ENCODE measurements at regions not wholly inside any gene's neighbourhood (a gene's known extent, or its start where the extent isn't known, plus 50 kb on each side); places are given as distances from the start of the nearest gene placed in this dataset.

DNA sequence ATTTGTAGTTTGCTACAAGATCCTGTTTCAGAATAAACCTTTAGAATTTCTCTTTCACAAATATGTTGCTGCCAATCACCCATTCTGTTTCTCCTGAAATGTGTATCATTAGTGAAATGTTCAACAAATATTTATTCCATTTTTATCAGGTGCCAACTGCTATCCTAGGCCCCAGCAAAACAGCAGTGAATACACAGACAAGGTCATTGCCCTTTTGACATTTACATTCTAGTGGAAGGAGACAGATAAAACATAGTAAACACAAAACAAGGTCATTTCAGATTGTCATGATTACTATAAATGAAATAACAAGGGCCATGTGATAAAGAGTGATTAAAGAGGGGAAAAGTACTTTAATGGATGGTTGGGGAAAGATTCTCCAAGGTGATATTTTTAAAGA is 404.8 kb upstream of the PHF14 start:
- peaks cover 2% of the 10 kb centered on the region; the same call in 1 of the 2 replicates for H3K9me3 ChIP-seq (ENCODE audit: control insufficient read depth, insufficient read depth, low read length)
- H3K4me2 ChIP-seq (ENCODE audit: low read depth, low read length), result no peak overlapping the region
- TF ChIP-seq NFE2L2 (IDR thresholded peaks at IDR 0.05; ENCODE audit: low read depth, low read length) (no peak), FOS (IDR thresholded peaks at IDR 0.05; ENCODE audit: low read depth, low read length) (no peak), SMC3 (IDR thresholded peaks at IDR 0.05; ENCODE audit: low read depth, low read length) (no peak), RCOR1 (IDR thresholded peaks at IDR 0.05; ENCODE audit: insufficient replicate concordance, low read length) (no peak), POLR2A (IDR thresholded peaks at IDR 0.05; ENCODE audit: low read depth, low read length) (no peak), MXI1 (IDR thresholded peaks at IDR 0.05; ENCODE audit: borderline replicate concordance, low read depth, low read length) (no peak), BHLHE40 (IDR thresholded peaks at IDR 0.05; ENCODE audit: low read depth, low read length) (no peak), RAD21 (IDR thresholded peaks at IDR 0.05; ENCODE audit: low read length) (no peak), CHD1 (IDR thresholded peaks at IDR 0.05; ENCODE audit: low read depth, low read length) (no peak), RFX5 (IDR thresholded peaks at IDR 0.05; ENCODE audit: low read depth, low read length) (no peak), MAFK (IDR thresholded peaks at IDR 0.05; ENCODE audit: low read depth, low read length) (no peak), MAZ (IDR thresholded peaks at IDR 0.05; ENCODE audit: borderline replicate concordance, low read depth, low read length) (no peak), CEBPB (IDR thresholded peaks at IDR 0.05; ENCODE audit: low read depth, low read length) (no peak)
- TF ChIP-seq, protein P1, sequence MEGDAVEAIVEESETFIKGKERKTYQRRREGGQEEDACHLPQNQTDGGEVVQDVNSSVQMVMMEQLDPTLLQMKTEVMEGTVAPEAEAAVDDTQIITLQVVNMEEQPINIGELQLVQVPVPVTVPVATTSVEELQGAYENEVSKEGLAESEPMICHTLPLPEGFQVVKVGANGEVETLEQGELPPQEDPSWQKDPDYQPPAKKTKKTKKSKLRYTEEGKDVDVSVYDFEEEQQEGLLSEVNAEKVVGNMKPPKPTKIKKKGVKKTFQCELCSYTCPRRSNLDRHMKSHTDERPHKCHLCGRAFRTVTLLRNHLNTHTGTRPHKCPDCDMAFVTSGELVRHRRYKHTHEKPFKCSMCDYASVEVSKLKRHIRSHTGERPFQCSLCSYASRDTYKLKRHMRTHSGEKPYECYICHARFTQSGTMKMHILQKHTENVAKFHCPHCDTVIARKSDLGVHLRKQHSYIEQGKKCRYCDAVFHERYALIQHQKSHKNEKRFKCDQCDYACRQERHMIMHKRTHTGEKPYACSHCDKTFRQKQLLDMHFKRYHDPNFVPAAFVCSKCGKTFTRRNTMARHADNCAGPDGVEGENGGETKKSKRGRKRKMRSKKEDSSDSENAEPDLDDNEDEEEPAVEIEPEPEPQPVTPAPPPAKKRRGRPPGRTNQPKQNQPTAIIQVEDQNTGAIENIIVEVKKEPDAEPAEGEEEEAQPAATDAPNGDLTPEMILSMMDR (conservative IDR thresholded peaks at IDR 0.05; ENCODE audit: low read depth, low read length), result no peak
- TF ChIP-seq, protein P2, sequence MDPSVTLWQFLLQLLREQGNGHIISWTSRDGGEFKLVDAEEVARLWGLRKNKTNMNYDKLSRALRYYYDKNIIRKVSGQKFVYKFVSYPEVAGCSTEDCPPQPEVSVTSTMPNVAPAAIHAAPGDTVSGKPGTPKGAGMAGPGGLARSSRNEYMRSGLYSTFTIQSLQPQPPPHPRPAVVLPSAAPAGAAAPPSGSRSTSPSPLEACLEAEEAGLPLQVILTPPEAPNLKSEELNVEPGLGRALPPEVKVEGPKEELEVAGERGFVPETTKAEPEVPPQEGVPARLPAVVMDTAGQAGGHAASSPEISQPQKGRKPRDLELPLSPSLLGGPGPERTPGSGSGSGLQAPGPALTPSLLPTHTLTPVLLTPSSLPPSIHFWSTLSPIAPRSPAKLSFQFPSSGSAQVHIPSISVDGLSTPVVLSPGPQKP (IDR thresholded peaks at IDR 0.05; ENCODE audit: borderline replicate concordance, low read depth, low read length), result no peak
- TF ChIP-seq, protein P3, sequence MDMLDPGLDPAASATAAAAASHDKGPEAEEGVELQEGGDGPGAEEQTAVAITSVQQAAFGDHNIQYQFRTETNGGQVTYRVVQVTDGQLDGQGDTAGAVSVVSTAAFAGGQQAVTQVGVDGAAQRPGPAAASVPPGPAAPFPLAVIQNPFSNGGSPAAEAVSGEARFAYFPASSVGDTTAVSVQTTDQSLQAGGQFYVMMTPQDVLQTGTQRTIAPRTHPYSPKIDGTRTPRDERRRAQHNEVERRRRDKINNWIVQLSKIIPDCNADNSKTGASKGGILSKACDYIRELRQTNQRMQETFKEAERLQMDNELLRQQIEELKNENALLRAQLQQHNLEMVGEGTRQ (IDR thresholded peaks at IDR 0.05; ENCODE audit: low read depth, low read length), result no peak
- no peak overlapping the region for H3K56ac ChIP-seq (ENCODE audit: extremely low read depth, insufficient read depth, low read length)
- no peak overlapping the region for H3K4me3 ChIP-seq (ENCODE audit: insufficient read depth, low read depth, low read length)
- in situ Hi-C loops (cut with MboI; ENCODE audit: low sequenced_read_pairs), result no loop called here
- no peak for ATAC-seq (ENCODE audit: low read depth)
- no peak overlapping the region for H4K5ac ChIP-seq (ENCODE audit: low read depth, low read length)
- H3K14ac ChIP-seq (replicated peaks; ENCODE audit: low read depth, low read length), result no peak overlapping the region
- H3K27me3 ChIP-seq (ENCODE audit: control insufficient read depth, insufficient read depth, low read length), result no peaks in the 10 kb centered on the region
- no peak overlapping the region for H2BK5ac ChIP-seq (ENCODE audit: low read depth, low read length, poor library complexity, severe bottlenecking)
- H4K8ac ChIP-seq (ENCODE audit: low read depth in 2 of 2, low read length in 2 of 2), result no peak overlapping the region
- no peak overlapping the region for H2AFZ ChIP-seq (replicated peaks; ENCODE audit: low read length, poor library complexity)
- DNase-seq, result no peak
- H2BK20ac ChIP-seq (ENCODE audit: low read depth, low read length), result no peak overlapping the region
- no peak overlapping the region for H2BK120ac ChIP-seq (ENCODE audit: low read depth, low read length)
- H3K27ac ChIP-seq (ENCODE audit: insufficient read depth, low read length), result no peak overlapping the region
- no peak overlapping the region for H2AK5ac ChIP-seq (ENCODE audit: low read depth, low read length)
- intact Hi-C loops (cut with micrococcal nuclease), result no loop called here
- ChIA-PET POLR2A (ENCODE audit: unreplicated experiment) (no interaction called here), CTCF (no interaction called here)
- H4K91ac ChIP-seq (ENCODE audit: insufficient read depth, low read depth, low read length), result no peak overlapping the region
- no peak overlapping the region for H2AK9ac ChIP-seq (replicated peaks; ENCODE audit: low read depth, low read length, poor library complexity)
- no peak overlapping the region for H3K9ac ChIP-seq (ENCODE audit: low read depth, low read length)
- no peaks in the 10 kb centered on the region for H4K20me1 ChIP-seq (ENCODE audit: insufficient read depth, low read length)
- dilution Hi-C loops (cut with HindIII; ENCODE audit: low sequenced_read_pairs, unreplicated experiment), result no loop called here
- no peak overlapping the region for H3K23ac ChIP-seq (ENCODE audit: low read depth, low read length)
- no peaks in the 10 kb centered on the region for H3K36me3 ChIP-seq (ENCODE audit: control insufficient read depth, insufficient read depth, low read length)
- H3K4me1 ChIP-seq (ENCODE audit: control insufficient read depth, insufficient read depth, low read length), result no peaks in the 10 kb centered on the region
- H3K79me1 ChIP-seq (ENCODE audit: low read depth in 1 of 2, low read length in 2 of 2), result no peaks in the 10 kb centered on the region
- no peak overlapping the region for H2BK15ac ChIP-seq (ENCODE audit: low read depth, low read length)
- no peak overlapping the region for H3K4ac ChIP-seq (ENCODE audit: low read depth, low read length)
- H3K18ac ChIP-seq (ENCODE audit: low read depth, low read length), result no peak overlapping the region
- no TSS peak for BruUV-seq (replicated peaks)
- H3K9me1 ChIP-seq (ENCODE audit: insufficient read depth, low read length), result no peaks in the 10 kb centered on the region

All from IMR-90 (cell line).